Uterus (tissue), 2 donors: ENCODE measurements at regions not wholly inside any gene's neighbourhood (a gene's known extent, or its start where the extent isn't known, plus 50 kb on each side); places are given as distances from the start of the nearest gene placed in this dataset.

Source experiments
- POLR2A ChIP-seq, 2 donors: fragments of 450-650 bp; IDR thresholded peaks; one replicate each; pipeline ENCODE4 v1.6.1; 2016; ENCODE audit warnings: antibody characterized with exemption in 2 of 2, mild to moderate bottlenecking in 1 of 2, moderate library complexity in 1 of 2
- TF ChIP-seq, protein P1 (sequence below), 4 experiments: fragments of 200-600 bp in 2 of 4; fragments of 450-650 bp in 2 of 4; sonication (generic) in 2 of 4; IDR thresholded peaks; one replicate each; pipeline ENCODE4 v1.5.1; 2016 to 2019; ENCODE audit warnings: antibody characterized with exemption in 4 of 4, mild to moderate bottlenecking in 2 of 4, moderate library complexity in 1 of 4

DNA sequence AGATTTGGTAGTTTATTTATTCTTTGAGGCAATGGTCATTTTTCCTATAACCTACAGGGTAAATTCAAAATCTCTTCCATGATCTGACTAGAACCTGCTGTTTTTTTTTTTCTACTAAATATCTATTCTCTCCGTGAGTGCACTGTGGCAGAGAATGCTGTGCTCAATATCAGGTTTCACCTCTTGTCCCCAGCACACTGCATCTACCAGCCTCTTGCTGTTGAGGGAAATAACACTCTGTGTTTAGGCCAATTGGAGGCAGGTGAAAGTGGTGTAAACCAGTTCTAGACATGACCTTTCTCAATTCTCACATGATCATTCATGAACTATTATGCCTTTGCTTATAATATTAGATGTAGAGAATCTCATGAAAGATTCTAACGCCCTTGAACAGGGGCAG lies 2365.9 kb downstream of the MAT2B start:
- TF ChIP-seq, protein P1, sequence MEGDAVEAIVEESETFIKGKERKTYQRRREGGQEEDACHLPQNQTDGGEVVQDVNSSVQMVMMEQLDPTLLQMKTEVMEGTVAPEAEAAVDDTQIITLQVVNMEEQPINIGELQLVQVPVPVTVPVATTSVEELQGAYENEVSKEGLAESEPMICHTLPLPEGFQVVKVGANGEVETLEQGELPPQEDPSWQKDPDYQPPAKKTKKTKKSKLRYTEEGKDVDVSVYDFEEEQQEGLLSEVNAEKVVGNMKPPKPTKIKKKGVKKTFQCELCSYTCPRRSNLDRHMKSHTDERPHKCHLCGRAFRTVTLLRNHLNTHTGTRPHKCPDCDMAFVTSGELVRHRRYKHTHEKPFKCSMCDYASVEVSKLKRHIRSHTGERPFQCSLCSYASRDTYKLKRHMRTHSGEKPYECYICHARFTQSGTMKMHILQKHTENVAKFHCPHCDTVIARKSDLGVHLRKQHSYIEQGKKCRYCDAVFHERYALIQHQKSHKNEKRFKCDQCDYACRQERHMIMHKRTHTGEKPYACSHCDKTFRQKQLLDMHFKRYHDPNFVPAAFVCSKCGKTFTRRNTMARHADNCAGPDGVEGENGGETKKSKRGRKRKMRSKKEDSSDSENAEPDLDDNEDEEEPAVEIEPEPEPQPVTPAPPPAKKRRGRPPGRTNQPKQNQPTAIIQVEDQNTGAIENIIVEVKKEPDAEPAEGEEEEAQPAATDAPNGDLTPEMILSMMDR (IDR thresholded peaks at IDR 0.05), result no peak
- no peak for TF ChIP-seq POLR2A (IDR thresholded peaks at IDR 0.05)
